Gastroesophageal sphincter (tissue), 4 donors: ENCODE measurements at regions not wholly inside any gene's neighbourhood (a gene's known extent, or its start where the extent isn't known, plus 50 kb on each side); places are given as distances from the start of the nearest gene placed in this dataset.

Experiments
- ATAC-seq: fragments of 150-250 bp; one replicate; pipeline ENCODE4 v1.9.1; 2016; ENCODE audit warnings: mild to moderate bottlenecking, moderate library complexity
- H3K27ac ChIP-seq, 4 donors: fragments of 200-600 bp; sonication (generic) in 3 of 4; 1 replicate in 3 of 4; 2 replicates in 1 of 4; pipeline ENCODE4 v1.5.1; 2016 to 2019
- H3K27me3 ChIP-seq: fragments of 200-600 bp; sonication (generic); one replicate; pipeline ENCODE4 v1.5.1; 2019
- H3K36me3 ChIP-seq, 2 donors: fragments of 200-600 bp; sonication (generic); one replicate each; pipeline ENCODE4 v1.5.1; 2019; ENCODE audit warnings: control low read depth in 1 of 2
- H3K4me1 ChIP-seq, 3 donors: fragments of 200-600 bp; sonication (generic); 1 replicate in 2 of 3; 2 replicates in 1 of 3; pipeline ENCODE4 v1.5.1; 2016 to 2019; ENCODE audit warnings: control low read depth in 2 of 3
- H3K4me3 ChIP-seq, 2 donors: fragments of 200-600 bp; sonication (generic); one replicate each; pipeline ENCODE4 v1.5.1; 2019; ENCODE audit warnings: mild to moderate bottlenecking in 1 of 2, moderate library complexity in 1 of 2
- H3K9me3 ChIP-seq, 3 donors: fragments of 200-600 bp; sonication (generic); one replicate each; pipeline ENCODE4 v1.5.1; 2017 to 2019; ENCODE audit warnings: control low read depth in 2 of 3
- EP300 ChIP-seq: sonication (generic); formaldehyde crosslinking; IDR thresholded peaks from one replicate; pipeline ENCODE4 v1.6.1; 2017; ENCODE audit warnings: antibody characterized with exemption, mild to moderate bottlenecking
- POLR2A ChIP-seq, 2 donors: fragments of 450-650 bp; IDR thresholded peaks; one replicate each; pipeline ENCODE4 v1.6.1; 2017; ENCODE audit warnings: antibody characterized with exemption in 2 of 2, mild to moderate bottlenecking in 2 of 2, moderate library complexity in 1 of 2
- POLR2AphosphoS5 ChIP-seq: sonication (generic); formaldehyde crosslinking; IDR thresholded peaks from one replicate; pipeline ENCODE4 v1.6.1; 2017; ENCODE audit warnings: antibody characterized with exemption
- WGBS, 2 donors: methylation state at CpG; one replicate each; pipeline ENCODE4 v1.1.5; 2018; ENCODE audit warnings: low coverage in 1 of 2; 5-methylcytosine and 5-hydroxymethylcytosine counted together
- TF ChIP-seq, protein P1 (sequence below), 4 experiments: fragments of 200-600 bp in 2 of 4; fragments of 450-650 bp in 2 of 4; sonication (generic) in 1 of 4; IDR thresholded peaks; one replicate each; pipeline ENCODE4 v1.5.1; 2017 to 2019; ENCODE audit warnings: antibody characterized with exemption in 4 of 4, mild to moderate bottlenecking in 2 of 4, moderate library complexity in 2 of 4

GRCh38 chr4:11878241-11878640 lies 449.5 kb upstream of the HS3ST1 start:
- Histone ChIP-seq H3K4me3 (no peak overlapping the region), H3K27me3 (no peaks in the 10 kb centered on the region), H3K27ac (no peak overlapping the region), H3K9me3 (no peaks in the 10 kb centered on the region), H3K4me1 (no peaks in the 10 kb centered on the region), H3K36me3 (no peaks in the 10 kb centered on the region)
- WGBS, 2 donors, result 52 to 55% methylated on average over 3 of the region's 3 CpGs
- no peak for ATAC-seq
- TF ChIP-seq EP300, result no peak
- no peak for TF ChIP-seq POLR2A (IDR thresholded peaks at IDR 0.05)
- no peak for TF ChIP-seq POLR2AphosphoS5
- TF ChIP-seq, protein P1, sequence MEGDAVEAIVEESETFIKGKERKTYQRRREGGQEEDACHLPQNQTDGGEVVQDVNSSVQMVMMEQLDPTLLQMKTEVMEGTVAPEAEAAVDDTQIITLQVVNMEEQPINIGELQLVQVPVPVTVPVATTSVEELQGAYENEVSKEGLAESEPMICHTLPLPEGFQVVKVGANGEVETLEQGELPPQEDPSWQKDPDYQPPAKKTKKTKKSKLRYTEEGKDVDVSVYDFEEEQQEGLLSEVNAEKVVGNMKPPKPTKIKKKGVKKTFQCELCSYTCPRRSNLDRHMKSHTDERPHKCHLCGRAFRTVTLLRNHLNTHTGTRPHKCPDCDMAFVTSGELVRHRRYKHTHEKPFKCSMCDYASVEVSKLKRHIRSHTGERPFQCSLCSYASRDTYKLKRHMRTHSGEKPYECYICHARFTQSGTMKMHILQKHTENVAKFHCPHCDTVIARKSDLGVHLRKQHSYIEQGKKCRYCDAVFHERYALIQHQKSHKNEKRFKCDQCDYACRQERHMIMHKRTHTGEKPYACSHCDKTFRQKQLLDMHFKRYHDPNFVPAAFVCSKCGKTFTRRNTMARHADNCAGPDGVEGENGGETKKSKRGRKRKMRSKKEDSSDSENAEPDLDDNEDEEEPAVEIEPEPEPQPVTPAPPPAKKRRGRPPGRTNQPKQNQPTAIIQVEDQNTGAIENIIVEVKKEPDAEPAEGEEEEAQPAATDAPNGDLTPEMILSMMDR (IDR thresholded peaks at IDR 0.05), result no peak

DNA sequence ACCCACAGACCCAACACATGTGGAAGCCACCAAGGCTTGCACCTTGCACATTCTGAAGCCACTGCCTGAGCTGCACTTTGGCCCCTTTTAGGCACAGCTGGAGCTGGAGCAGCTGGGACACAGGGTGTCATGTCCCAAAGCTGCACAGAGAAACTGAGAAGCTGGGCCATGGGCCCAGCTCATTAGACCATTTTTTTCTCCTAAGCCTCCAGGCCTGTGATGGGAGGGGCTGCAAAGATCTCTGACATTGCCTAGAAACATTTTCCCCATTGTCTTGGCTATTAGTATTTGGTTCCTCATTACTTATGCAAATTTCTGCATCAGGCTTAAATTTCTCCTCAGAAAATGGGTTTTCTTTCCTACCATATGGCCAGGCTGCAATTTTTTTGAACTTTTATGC lies 447.4 kb upstream of the HS3ST1 start:
- Histone ChIP-seq H3K9me3 (no peaks in the 10 kb centered on the region), H3K4me3 (no peak overlapping the region), H3K36me3 (no peaks in the 10 kb centered on the region), H3K27me3 (no peaks in the 10 kb centered on the region), H3K4me1 (no peaks in the 10 kb centered on the region), H3K27ac (no peak overlapping the region)
- no peak for ATAC-seq
- TF ChIP-seq POLR2AphosphoS5, result no peak

DNA sequence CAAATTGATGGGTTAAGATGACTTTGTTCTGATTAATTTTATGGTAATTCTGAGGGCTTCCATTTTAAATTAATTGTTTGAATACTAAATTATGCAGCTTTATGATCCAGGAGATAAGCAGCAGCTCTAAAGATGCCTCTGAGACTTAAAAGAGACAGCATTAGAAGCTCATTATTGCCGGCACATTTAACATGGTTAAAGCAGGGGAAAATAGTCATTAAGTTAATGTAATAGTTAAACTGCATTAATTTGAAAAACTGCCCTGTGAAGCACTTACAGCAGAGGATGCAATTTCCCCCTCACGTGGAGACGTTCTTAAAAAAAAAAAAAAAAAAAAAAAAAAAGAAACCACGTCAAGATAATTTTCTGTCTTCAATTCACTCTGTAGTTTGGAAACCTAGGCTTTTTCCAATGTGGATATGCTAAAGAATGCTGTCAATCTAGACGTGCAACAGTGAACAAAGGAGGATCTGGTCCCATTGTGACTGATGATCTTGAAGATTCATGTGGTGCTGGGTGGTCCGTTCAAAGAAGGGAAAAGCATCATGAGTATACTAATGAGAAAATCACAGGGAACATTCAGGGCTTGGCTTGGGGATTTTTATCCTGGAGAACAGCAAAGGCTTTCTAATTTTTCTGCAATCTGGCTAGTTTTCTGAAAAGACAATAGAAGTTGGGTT lies 440.6 kb upstream of the HS3ST1 start:
- Histone ChIP-seq H3K9me3 (no peaks in the 10 kb centered on the region), H3K36me3 (no peaks in the 10 kb centered on the region), H3K4me3 (no peak overlapping the region), H3K27me3 (no peaks in the 10 kb centered on the region), H3K27ac (no peak overlapping the region), H3K4me1 (no peaks in the 10 kb centered on the region)
- ATAC-seq, result no peak
- 28 to 55% methylated on average over 4 to 6 of the region's 6 CpGs for WGBS, 2 donors
- TF ChIP-seq POLR2A (IDR thresholded peaks at IDR 0.05), result no peak
- no peak for TF ChIP-seq POLR2AphosphoS5
- TF ChIP-seq EP300, result no peak
- TF ChIP-seq, protein P1 (IDR thresholded peaks at IDR 0.05), result no peak

GRCh38 chr4:11866391-11866790 lies 437.7 kb upstream of the HS3ST1 start:
- WGBS, 2 donors, result 23 to 39% methylated on average over 1 of the region's 1 CpG
- TF ChIP-seq, protein P1 (IDR thresholded peaks at IDR 0.05), result no peak
- TF ChIP-seq EP300 (no peak), POLR2A (IDR thresholded peaks at IDR 0.05) (no peak), POLR2AphosphoS5 (no peak)
- H3K9me3 ChIP-seq, result peaks cover 0 to 4% (median 0%) of the 10 kb centered on the region in 3 donors
- no peaks in the 10 kb centered on the region for H3K27me3 ChIP-seq
- H3K27ac ChIP-seq, result no peak overlapping the region
- no peak for ATAC-seq
- no peaks in the 10 kb centered on the region for H3K4me1 ChIP-seq
- no peak overlapping the region for H3K4me3 ChIP-seq
- no peaks in the 10 kb centered on the region for H3K36me3 ChIP-seq

- peaks cover 0 to 4% (median 0%) of the 10 kb centered on the region in 3 donors for H3K9me3 ChIP-seq
- no peak for TF ChIP-seq EP300
- TF ChIP-seq POLR2AphosphoS5, result no peak
- no peak for TF ChIP-seq POLR2A (IDR thresholded peaks at IDR 0.05)
- TF ChIP-seq, protein P1 (IDR thresholded peaks at IDR 0.05), result no peak
- no peak overlapping the region for H3K4me3 ChIP-seq
- no peak overlapping the region for H3K27ac ChIP-seq
- no peak for ATAC-seq
- no peaks in the 10 kb centered on the region for H3K36me3 ChIP-seq
- no peaks in the 10 kb centered on the region for H3K4me1 ChIP-seq
- H3K27me3 ChIP-seq, result no peaks in the 10 kb centered on the region
- 87 to 100% methylated on average over 1 of the region's 1 CpG for WGBS, 2 donors
Observed at GRCh38 chr4:11860996-11861395, 432.3 kb upstream of the HS3ST1 start.
